Body of pancreas (tissue), 4 donors: ENCODE measurements at regions not wholly inside any gene's neighbourhood (a gene's known extent, or its start where the extent isn't known, plus 50 kb on each side); places are given as distances from the start of the nearest gene placed in this dataset.

ENCODE experiments used
- CTCF ChIP-seq, 7 experiments: fragments of 450-650 bp in 4 of 7; fragments of 200-600 bp in 3 of 7; sonication (generic) in 3 of 7; IDR thresholded peaks; one replicate each; pipeline ENCODE4 v1.5.1; 2016 to 2019; ENCODE audit warnings: antibody characterized with exemption in 7 of 7
- POLR2A ChIP-seq, 3 donors: fragments of 450-650 bp; IDR thresholded peaks; one replicate each; pipeline ENCODE4 v1.6.1; 2016; ENCODE audit warnings: antibody characterized with exemption in 3 of 3, mild to moderate bottlenecking in 2 of 3

GRCh38 chr6:153214436-153214835 lies 83.4 kb upstream of the RGS17 start:
- no peak for TF ChIP-seq CTCF (IDR thresholded peaks at IDR 0.05)
- no peak for TF ChIP-seq POLR2A (IDR thresholded peaks at IDR 0.05)
